Right lobe of liver (tissue), 6 donors: ENCODE measurements at regions not wholly inside any gene's neighbourhood (a gene's known extent, or its start where the extent isn't known, plus 50 kb on each side); places are given as distances from the start of the nearest gene placed in this dataset.

Experiments
- ATAC-seq, 4 donors: fragments of 200-7000 bp; cut with Tn5 transposase; one replicate each; pipeline ENCODE4 v1.9.1; 2020; ENCODE audit warnings: mild to moderate bottlenecking in 4 of 4, moderate library complexity in 4 of 4
- DNase-seq, 3 donors: peaks; one replicate each; pipeline ENCODE4 v3.0.0-alpha.2; 2020
- H3K27ac ChIP-seq, 3 donors: fragments of 200-600 bp; one replicate each; pipeline ENCODE4 v1.8.0; 2022
- H3K27me3 ChIP-seq, 2 donors: fragments of 200-600 bp; one replicate each; pipeline ENCODE4 v1.8.0; 2022
- H3K36me3 ChIP-seq, 4 donors: fragments of 200-600 bp; sonication (generic) in 1 of 4; one replicate each; pipeline versions ENCODE4 v1.5.1 to v1.8.0; 2017 to 2022; ENCODE audit warnings: control low read depth in 1 of 4
- H3K4me1 ChIP-seq, 4 donors: fragments of 200-600 bp; sonication (generic) in 1 of 4; one replicate each; pipeline versions ENCODE4 v1.5.1 to v1.8.0; 2017 to 2022; ENCODE audit warnings: control low read depth in 1 of 4
- H3K4me3 ChIP-seq, 3 donors: fragments of 200-600 bp; one replicate each; pipeline ENCODE4 v1.8.0; 2022
- H3K9me3 ChIP-seq, 4 donors: fragments of 200-600 bp; sonication (generic) in 1 of 4; one replicate each; pipeline versions ENCODE4 v1.5.1 to v1.8.0; 2017 to 2022; ENCODE audit warnings: control low read depth in 1 of 4
- POLR2A ChIP-seq: fragments of 450-650 bp; IDR thresholded peaks from one replicate; pipeline ENCODE4 v1.6.1; 2017; ENCODE audit warnings: antibody characterized with exemption, mild to moderate bottlenecking
- WGBS: methylation state at CpG from one replicate; pipeline ENCODE4 v1.1.6; 2018; ENCODE audit warnings: low coverage, low lambda C conversion rate; ENCODE audit not compliant: insufficient coverage; ENCODE audit errors: missing lambda C conversion rate; 5-methylcytosine and 5-hydroxymethylcytosine counted together
- intact Hi-C, 2 donors: fragments of 100-400 bp; cut with DNase I; formaldehyde crosslinking; loops; one replicate each; pipeline versions ENCODE4 v1.11.2 to v1.14.1; 2022
- TF ChIP-seq, protein P1 (sequence below), 4 donors: fragments of 200-600 bp in 3 of 4; fragments of 450-650 bp in 1 of 4; IDR thresholded peaks; one replicate each; pipeline versions ENCODE4 v1.5.1 to v1.8.0; 2016 to 2022; ENCODE audit warnings: antibody characterized with exemption in 4 of 4, mild to moderate bottlenecking in 2 of 4
- donor health status: DM: no; HTN: yes; CAD: no.
- donor health status: DM: no; HTN: no; CAD: no.
- donor health status: DM: no; HTN: no; CAD: no.
- donor health status: DM: no; HTN: yes; CAD: no.
- donor health status: DM: no; HTN: yes; CAD: no.

- H3K36me3 ChIP-seq, result no peaks in the 10 kb centered on the region
- TF ChIP-seq, protein P1, sequence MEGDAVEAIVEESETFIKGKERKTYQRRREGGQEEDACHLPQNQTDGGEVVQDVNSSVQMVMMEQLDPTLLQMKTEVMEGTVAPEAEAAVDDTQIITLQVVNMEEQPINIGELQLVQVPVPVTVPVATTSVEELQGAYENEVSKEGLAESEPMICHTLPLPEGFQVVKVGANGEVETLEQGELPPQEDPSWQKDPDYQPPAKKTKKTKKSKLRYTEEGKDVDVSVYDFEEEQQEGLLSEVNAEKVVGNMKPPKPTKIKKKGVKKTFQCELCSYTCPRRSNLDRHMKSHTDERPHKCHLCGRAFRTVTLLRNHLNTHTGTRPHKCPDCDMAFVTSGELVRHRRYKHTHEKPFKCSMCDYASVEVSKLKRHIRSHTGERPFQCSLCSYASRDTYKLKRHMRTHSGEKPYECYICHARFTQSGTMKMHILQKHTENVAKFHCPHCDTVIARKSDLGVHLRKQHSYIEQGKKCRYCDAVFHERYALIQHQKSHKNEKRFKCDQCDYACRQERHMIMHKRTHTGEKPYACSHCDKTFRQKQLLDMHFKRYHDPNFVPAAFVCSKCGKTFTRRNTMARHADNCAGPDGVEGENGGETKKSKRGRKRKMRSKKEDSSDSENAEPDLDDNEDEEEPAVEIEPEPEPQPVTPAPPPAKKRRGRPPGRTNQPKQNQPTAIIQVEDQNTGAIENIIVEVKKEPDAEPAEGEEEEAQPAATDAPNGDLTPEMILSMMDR (IDR thresholded peaks at IDR 0.05), result no peak
- no peak for TF ChIP-seq POLR2A
- H3K4me3 ChIP-seq, result no peak overlapping the region
- no peaks in the 10 kb centered on the region for H3K27me3 ChIP-seq
- 95% methylated on average over 3 of the region's 5 CpGs for WGBS
- H3K4me1 ChIP-seq, result peaks cover 0 to 12% (median 3%) of the 10 kb centered on the region in 4 donors
- ATAC-seq (no peak), DNase-seq (no peak)
- intact Hi-C loops, result no loop called here
- H3K27ac ChIP-seq, result no peak overlapping the region
- no peaks in the 10 kb centered on the region for H3K9me3 ChIP-seq
Measured at GRCh38 chr13:44273216-44273615, 100.4 kb upstream of the SERP2 start.

GRCh38 chr13:44273991-44274770, 99.4 kb upstream of the SERP2 start:
- Histone ChIP-seq H3K4me3 (peak overlapping the region; percentile 2 to 17 (median 8)), H3K36me3 (no peaks in the 10 kb centered on the region), H3K27me3 (no peaks in the 10 kb centered on the region), H3K4me1 (peaks cover 0 to 19% (median 3%) of the 10 kb centered on the region in 4 donors), H3K9me3 (no peaks in the 10 kb centered on the region), H3K27ac (peak overlapping the region; percentile 25 to 61 (median 57))
- intact Hi-C loops, result no loop called here
- WGBS, result 13% methylated on average over 4 of the region's 6 CpGs
- DNase-seq, result no peak
- ATAC-seq, result peak; percentile 86 to 92 (median 90)
- TF ChIP-seq, protein P1 (IDR thresholded peaks at IDR 0.05), result peak in 1 of 4 donors; percentile 5
- TF ChIP-seq POLR2A, result no peak

GRCh38 chr13:44274771-44275205, 98.8 kb upstream of the SERP2 start:
- H3K9me3 ChIP-seq, result no peaks in the 10 kb centered on the region
- no peaks in the 10 kb centered on the region for H3K36me3 ChIP-seq
- ATAC-seq (peak; percentile 3 to 14 (median 8)), DNase-seq (no peak)
- H3K27me3 ChIP-seq, result no peaks in the 10 kb centered on the region
- intact Hi-C loops, result no loop called here
- WGBS, result 63% methylated on average over 2 of the region's 2 CpGs
- peaks cover 0 to 19% (median 3%) of the 10 kb centered on the region in 4 donors for H3K4me1 ChIP-seq
- TF ChIP-seq POLR2A, result no peak
- TF ChIP-seq, protein P1 (IDR thresholded peaks at IDR 0.05), result no peak
- peak overlapping the region; percentile 2 to 17 (median 8) for H3K4me3 ChIP-seq
- peak overlapping the region; percentile 25 to 61 (median 57) for H3K27ac ChIP-seq

DNA sequence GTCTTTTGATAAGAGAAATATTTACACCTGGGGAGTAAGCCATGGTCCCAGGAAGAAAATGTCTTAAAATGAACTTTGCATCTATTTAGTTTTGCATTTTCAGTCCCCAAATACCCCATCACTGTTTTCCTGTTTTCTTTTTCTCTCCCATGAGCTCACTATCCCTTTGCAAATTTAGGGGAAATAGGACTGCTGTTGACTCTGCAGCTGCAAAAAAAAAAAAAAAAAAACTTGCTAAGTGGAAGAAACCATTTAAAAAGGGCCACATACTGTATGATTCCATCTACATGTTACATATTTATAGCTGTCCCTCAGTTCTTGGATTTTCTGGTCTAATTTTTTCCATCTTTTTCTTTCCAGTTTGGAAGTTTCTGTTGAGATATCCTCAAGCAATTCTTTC, 98.2 kb upstream of the SERP2 start:
- TF ChIP-seq, protein P1 (IDR thresholded peaks at IDR 0.05), result no peak
- TF ChIP-seq POLR2A, result no peak
- Histone ChIP-seq H3K27me3 (no peaks in the 10 kb centered on the region), H3K36me3 (no peaks in the 10 kb centered on the region), H3K4me3 (no peak overlapping the region), H3K4me1 (peaks cover 0 to 19% (median 3%) of the 10 kb centered on the region in 4 donors), H3K9me3 (no peaks in the 10 kb centered on the region), H3K27ac (peak overlapping the region; percentile 25 to 61 (median 57))
- DNase-seq (no peak), ATAC-seq (no peak)
- intact Hi-C loops, result no loop called here
